H1 (cell line): ENCODE measurements at regions not wholly inside any gene's neighbourhood (a gene's known extent, or its start where the extent isn't known, plus 50 kb on each side); places are given as distances from the start of the nearest gene placed in this dataset.

Experiments used
- CTBP2 ChIP-seq: IDR thresholded peaks from 2 replicates; pipeline ENCODE4 v1.7.0; 2011; ENCODE audit warnings: borderline replicate concordance, mild to moderate bottlenecking, moderate library complexity, mixed read lengths, low read length; ENCODE audit not compliant: insufficient read depth, insufficient read length
- KDM4A ChIP-seq: IDR thresholded peaks from one replicate; pipeline ENCODE4 v1.7.1; 2012; ENCODE audit warnings: low read depth, mild to moderate bottlenecking, moderate library complexity, low read length, inconsistent platforms; ENCODE audit not compliant: severe bottlenecking
- RAD21 ChIP-seq, 2 experiments: IDR thresholded peaks in 1 of 2; conservative IDR thresholded peaks in 1 of 2; 2 replicates each; pipeline ENCODE4 v1.6.1; 2011; ENCODE audit warnings: low read depth in 2 of 2, low read length in 2 of 2, improper control_type of control experiment in 1 of 2, inconsistent platforms in 1 of 2, mild to moderate bottlenecking in 1 of 2, moderate library complexity in 1 of 2
- RBBP5 ChIP-seq: IDR thresholded peaks from 2 replicates; pipeline ENCODE4 v1.7.1; 2012; ENCODE audit warnings: low read depth, mild to moderate bottlenecking, inconsistent platforms, low read length, moderate library complexity, borderline replicate concordance
- SIX5 ChIP-seq: IDR thresholded peaks from 2 replicates; pipeline ENCODE4 v1.6.1; 2011; ENCODE audit warnings: mild to moderate bottlenecking, low read depth, low read length
- TF ChIP-seq, protein P1 (sequence below): IDR thresholded peaks from 2 replicates; pipeline ENCODE4 v1.6.1; 2012; ENCODE audit warnings: low read length, inconsistent platforms
- TF ChIP-seq, protein P2 (sequence below): fragments of 300-600 bp; sonication (generic); IDR thresholded peaks from 2 replicates; pipeline ENCODE4 v1.7.1; 2012; ENCODE audit warnings: low read length, moderate library complexity, mild to moderate bottlenecking, inconsistent platforms; ENCODE audit not compliant: insufficient replicate concordance

DNA sequence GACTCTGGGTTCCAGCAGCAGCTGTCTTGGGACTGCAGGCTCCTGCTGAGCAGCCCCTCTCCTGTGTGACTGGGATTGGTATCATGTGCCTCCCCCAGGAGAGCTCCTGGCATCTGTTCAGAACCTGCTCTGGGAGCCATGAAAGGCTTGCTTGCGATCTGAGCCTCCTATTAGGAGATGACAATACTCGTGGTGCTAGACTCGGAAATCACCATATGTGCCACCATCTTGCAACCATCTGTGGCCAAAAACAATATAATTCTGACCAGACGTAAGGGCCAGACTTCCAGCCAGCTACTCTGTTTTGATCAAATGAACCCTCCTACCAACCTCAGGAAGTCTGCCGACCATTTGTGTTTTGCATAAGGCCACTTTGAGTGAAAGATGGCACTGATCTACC lies 484.7 kb downstream of the IRS2 start (continued):
- TF ChIP-seq SIX5 (no peak), RAD21 (IDR thresholded peaks at IDR 0.05 in 1 of 2, conservative IDR thresholded peaks at IDR 0.05 in 1 of 2; ENCODE audit: low read depth in 2 of 2, low read length in 2 of 2) (no peak), KDM4A (no peak), RBBP5 (no peak), CTBP2 (no peak)
- TF ChIP-seq, protein P1, sequence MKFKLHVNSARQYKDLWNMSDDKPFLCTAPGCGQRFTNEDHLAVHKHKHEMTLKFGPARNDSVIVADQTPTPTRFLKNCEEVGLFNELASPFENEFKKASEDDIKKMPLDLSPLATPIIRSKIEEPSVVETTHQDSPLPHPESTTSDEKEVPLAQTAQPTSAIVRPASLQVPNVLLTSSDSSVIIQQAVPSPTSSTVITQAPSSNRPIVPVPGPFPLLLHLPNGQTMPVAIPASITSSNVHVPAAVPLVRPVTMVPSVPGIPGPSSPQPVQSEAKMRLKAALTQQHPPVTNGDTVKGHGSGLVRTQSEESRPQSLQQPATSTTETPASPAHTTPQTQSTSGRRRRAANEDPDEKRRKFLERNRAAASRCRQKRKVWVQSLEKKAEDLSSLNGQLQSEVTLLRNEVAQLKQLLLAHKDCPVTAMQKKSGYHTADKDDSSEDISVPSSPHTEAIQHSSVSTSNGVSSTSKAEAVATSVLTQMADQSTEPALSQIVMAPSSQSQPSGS = no peak
- TF ChIP-seq, protein P2, sequence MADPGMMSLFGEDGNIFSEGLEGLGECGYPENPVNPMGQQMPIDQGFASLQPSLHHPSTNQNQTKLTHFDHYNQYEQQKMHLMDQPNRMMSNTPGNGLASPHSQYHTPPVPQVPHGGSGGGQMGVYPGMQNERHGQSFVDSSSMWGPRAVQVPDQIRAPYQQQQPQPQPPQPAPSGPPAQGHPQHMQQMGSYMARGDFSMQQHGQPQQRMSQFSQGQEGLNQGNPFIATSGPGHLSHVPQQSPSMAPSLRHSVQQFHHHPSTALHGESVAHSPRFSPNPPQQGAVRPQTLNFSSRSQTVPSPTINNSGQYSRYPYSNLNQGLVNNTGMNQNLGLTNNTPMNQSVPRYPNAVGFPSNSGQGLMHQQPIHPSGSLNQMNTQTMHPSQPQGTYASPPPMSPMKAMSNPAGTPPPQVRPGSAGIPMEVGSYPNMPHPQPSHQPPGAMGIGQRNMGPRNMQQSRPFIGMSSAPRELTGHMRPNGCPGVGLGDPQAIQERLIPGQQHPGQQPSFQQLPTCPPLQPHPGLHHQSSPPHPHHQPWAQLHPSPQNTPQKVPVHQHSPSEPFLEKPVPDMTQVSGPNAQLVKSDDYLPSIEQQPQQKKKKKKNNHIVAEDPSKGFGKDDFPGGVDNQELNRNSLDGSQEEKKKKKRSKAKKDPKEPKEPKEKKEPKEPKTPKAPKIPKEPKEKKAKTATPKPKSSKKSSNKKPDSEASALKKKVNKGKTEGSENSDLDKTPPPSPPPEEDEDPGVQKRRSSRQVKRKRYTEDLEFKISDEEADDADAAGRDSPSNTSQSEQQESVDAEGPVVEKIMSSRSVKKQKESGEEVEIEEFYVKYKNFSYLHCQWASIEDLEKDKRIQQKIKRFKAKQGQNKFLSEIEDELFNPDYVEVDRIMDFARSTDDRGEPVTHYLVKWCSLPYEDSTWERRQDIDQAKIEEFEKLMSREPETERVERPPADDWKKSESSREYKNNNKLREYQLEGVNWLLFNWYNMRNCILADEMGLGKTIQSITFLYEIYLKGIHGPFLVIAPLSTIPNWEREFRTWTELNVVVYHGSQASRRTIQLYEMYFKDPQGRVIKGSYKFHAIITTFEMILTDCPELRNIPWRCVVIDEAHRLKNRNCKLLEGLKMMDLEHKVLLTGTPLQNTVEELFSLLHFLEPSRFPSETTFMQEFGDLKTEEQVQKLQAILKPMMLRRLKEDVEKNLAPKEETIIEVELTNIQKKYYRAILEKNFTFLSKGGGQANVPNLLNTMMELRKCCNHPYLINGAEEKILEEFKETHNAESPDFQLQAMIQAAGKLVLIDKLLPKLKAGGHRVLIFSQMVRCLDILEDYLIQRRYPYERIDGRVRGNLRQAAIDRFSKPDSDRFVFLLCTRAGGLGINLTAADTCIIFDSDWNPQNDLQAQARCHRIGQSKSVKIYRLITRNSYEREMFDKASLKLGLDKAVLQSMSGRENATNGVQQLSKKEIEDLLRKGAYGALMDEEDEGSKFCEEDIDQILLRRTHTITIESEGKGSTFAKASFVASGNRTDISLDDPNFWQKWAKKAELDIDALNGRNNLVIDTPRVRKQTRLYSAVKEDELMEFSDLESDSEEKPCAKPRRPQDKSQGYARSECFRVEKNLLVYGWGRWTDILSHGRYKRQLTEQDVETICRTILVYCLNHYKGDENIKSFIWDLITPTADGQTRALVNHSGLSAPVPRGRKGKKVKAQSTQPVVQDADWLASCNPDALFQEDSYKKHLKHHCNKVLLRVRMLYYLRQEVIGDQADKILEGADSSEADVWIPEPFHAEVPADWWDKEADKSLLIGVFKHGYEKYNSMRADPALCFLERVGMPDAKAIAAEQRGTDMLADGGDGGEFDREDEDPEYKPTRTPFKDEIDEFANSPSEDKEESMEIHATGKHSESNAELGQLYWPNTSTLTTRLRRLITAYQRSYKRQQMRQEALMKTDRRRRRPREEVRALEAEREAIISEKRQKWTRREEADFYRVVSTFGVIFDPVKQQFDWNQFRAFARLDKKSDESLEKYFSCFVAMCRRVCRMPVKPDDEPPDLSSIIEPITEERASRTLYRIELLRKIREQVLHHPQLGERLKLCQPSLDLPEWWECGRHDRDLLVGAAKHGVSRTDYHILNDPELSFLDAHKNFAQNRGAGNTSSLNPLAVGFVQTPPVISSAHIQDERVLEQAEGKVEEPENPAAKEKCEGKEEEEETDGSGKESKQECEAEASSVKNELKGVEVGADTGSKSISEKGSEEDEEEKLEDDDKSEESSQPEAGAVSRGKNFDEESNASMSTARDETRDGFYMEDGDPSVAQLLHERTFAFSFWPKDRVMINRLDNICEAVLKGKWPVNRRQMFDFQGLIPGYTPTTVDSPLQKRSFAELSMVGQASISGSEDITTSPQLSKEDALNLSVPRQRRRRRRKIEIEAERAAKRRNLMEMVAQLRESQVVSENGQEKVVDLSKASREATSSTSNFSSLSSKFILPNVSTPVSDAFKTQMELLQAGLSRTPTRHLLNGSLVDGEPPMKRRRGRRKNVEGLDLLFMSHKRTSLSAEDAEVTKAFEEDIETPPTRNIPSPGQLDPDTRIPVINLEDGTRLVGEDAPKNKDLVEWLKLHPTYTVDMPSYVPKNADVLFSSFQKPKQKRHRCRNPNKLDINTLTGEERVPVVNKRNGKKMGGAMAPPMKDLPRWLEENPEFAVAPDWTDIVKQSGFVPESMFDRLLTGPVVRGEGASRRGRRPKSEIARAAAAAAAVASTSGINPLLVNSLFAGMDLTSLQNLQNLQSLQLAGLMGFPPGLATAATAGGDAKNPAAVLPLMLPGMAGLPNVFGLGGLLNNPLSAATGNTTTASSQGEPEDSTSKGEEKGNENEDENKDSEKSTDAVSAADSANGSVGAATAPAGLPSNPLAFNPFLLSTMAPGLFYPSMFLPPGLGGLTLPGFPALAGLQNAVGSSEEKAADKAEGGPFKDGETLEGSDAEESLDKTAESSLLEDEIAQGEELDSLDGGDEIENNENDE = no peak
- TF ChIP-seq, all 59 proteins: peak for 0
